ENCODE measurements at regions not wholly inside any gene's neighbourhood (a gene's known extent, or its start where the extent isn't known, plus 50 kb on each side); places are given as distances from the start of the nearest gene placed in this dataset.

GRCh38 chr10:10833955-10834354 is 183.7 kb upstream of the CELF2 start:
- H3K36me3 ChIP-seq: peaks cover 0 to 3% (median 0%) of the 10 kb centered on the region in 4 donors
- H3K9me3 ChIP-seq: peaks cover 0 to 4% (median 0%) of the 10 kb centered on the region in 4 donors
- WGBS, 2 donors: 90 to 91% methylated on average over 6 of the region's 6 CpGs
- peaks cover 0 to 26% (median 21%) of the 10 kb centered on the region in 4 donors for H3K4me1 ChIP-seq
- no peak overlapping the region for H3K27ac ChIP-seq
- intact Hi-C loops (cut with DNase I): no loop called here
- no peak overlapping the region for H3K4me3 ChIP-seq
- H3K27me3 ChIP-seq: no peaks in the 10 kb centered on the region
- TF ChIP-seq POLR2AphosphoS5 (IDR thresholded peaks at IDR 0.05) (no peak), POLR2A (IDR thresholded peaks at IDR 0.05) (no peak), EP300 (IDR thresholded peaks at IDR 0.05) (no peak), CTCF (IDR thresholded peaks at IDR 0.05) (no peak)
- DNase-seq: no peak

GRCh38 chr10:10844251-10844650 is 173.4 kb upstream of the CELF2 start:
- H3K27ac ChIP-seq: no peak overlapping the region

GRCh38 chr10:10845185-10845584 is 172.5 kb upstream of the CELF2 start:
- H3K4me3 ChIP-seq: no peak overlapping the region
- WGBS, 2 donors: 3 to 23% methylated on average over 2 of the region's 2 CpGs
- intact Hi-C loops (cut with DNase I): no loop called here
- H3K27ac ChIP-seq: no peak overlapping the region
- peaks cover 0 to 7% (median 0%) of the 10 kb centered on the region in 4 donors for H3K4me1 ChIP-seq
- no peak for DNase-seq
- H3K36me3 ChIP-seq: no peaks in the 10 kb centered on the region
- peaks cover 0 to under 1% (median 0%) of the 10 kb centered on the region in 4 donors for H3K9me3 ChIP-seq
- H3K27me3 ChIP-seq: no peaks in the 10 kb centered on the region
- no peak for TF ChIP-seq EP300 (IDR thresholded peaks at IDR 0.05)
- no peak for TF ChIP-seq POLR2A (IDR thresholded peaks at IDR 0.05)
- TF ChIP-seq POLR2AphosphoS5 (IDR thresholded peaks at IDR 0.05): no peak
- TF ChIP-seq CTCF (IDR thresholded peaks at IDR 0.05): no peak

More at GRCh38 chr10:10844251-10844650, 173.4 kb upstream of the CELF2 start:
- Histone ChIP-seq H3K4me1 (peaks cover 0 to 7% (median 0%) of the 10 kb centered on the region in 4 donors), H3K4me3 (no peak overlapping the region), H3K9me3 (peaks cover 0 to 9% (median 1%) of the 10 kb centered on the region in 4 donors), H3K36me3 (no peaks in the 10 kb centered on the region), H3K27me3 (no peaks in the 10 kb centered on the region)
- intact Hi-C loops (cut with DNase I): no loop called here
- 80 to 83% methylated on average over 1 of the region's 1 CpG for WGBS, 2 donors
- TF ChIP-seq POLR2A (IDR thresholded peaks at IDR 0.05): no peak
- no peak for TF ChIP-seq CTCF (IDR thresholded peaks at IDR 0.05)
- TF ChIP-seq EP300 (IDR thresholded peaks at IDR 0.05): no peak
- TF ChIP-seq POLR2AphosphoS5 (IDR thresholded peaks at IDR 0.05): no peak
- DNase-seq: no peak

GRCh38 chr10:10845826-10846503 is 171.7 kb upstream of the CELF2 start:
- intact Hi-C loops (cut with DNase I): no loop called here
- 82 to 87% methylated on average over 11 of the region's 11 CpGs for WGBS, 2 donors
- Histone ChIP-seq H3K27ac (no peak overlapping the region), H3K4me3 (no peak overlapping the region), H3K27me3 (no peaks in the 10 kb centered on the region), H3K4me1 (peaks cover 0 to 7% (median 0%) of the 10 kb centered on the region in 4 donors), H3K9me3 (no peaks in the 10 kb centered on the region), H3K36me3 (no peaks in the 10 kb centered on the region)
- TF ChIP-seq POLR2AphosphoS5 (IDR thresholded peaks at IDR 0.05): no peak
- no peak for TF ChIP-seq POLR2A (IDR thresholded peaks at IDR 0.05)
- no peak for TF ChIP-seq EP300 (IDR thresholded peaks at IDR 0.05)
- DNase-seq: no peak

GRCh38 chr10:10846504-10846900 is 171.2 kb upstream of the CELF2 start:
- Histone ChIP-seq H3K4me3 (no peak overlapping the region), H3K27me3 (no peaks in the 10 kb centered on the region), H3K36me3 (no peaks in the 10 kb centered on the region), H3K4me1 (peaks cover 0 to 7% (median 0%) of the 10 kb centered on the region in 4 donors), H3K9me3 (no peaks in the 10 kb centered on the region), H3K27ac (peak overlapping the region in 1 of 4 donors; percentile 6)
- intact Hi-C loops (cut with DNase I): no loop called here
- TF ChIP-seq POLR2AphosphoS5 (IDR thresholded peaks at IDR 0.05) (no peak), EP300 (IDR thresholded peaks at IDR 0.05) (no peak), POLR2A (IDR thresholded peaks at IDR 0.05) (no peak), CTCF (IDR thresholded peaks at IDR 0.05) (no peak)
- DNase-seq: no peak
- WGBS, 2 donors: 53 to 73% methylated on average over 3 of the region's 3 CpGs
